OCI-LY1 (cell line): ENCODE measurements at regions not wholly inside any gene's neighbourhood (a gene's known extent, or its start where the extent isn't known, plus 50 kb on each side); places are given as distances from the start of the nearest gene placed in this dataset.

Experiments
- H2AFZ ChIP-seq: fragments of 200-600 bp; sonication (generic), shearing (Covaris generic); 2 replicates; pipeline ENCODE4 v1.6.0; 2014; ENCODE audit warnings: antibody characterized with exemption, mild to moderate bottlenecking, low read length
- H3F3A ChIP-seq: fragments of 200-600 bp; sonication (generic), shearing (Covaris generic); 2 replicates; pipeline ENCODE4 v1.6.0; 2014; ENCODE audit warnings: mild to moderate bottlenecking, antibody characterized with exemption, low read length, moderate library complexity; ENCODE audit not compliant: insufficient read depth
- H3K27ac ChIP-seq: fragments of 200-600 bp; sonication (generic); 2 replicates; pipeline ENCODE4 v1.5.1; 2014; ENCODE audit warnings: low read length, mixed run types, mild to moderate bottlenecking, low read depth; ENCODE audit not compliant: poor library complexity, severe bottlenecking
- H3K27me3 ChIP-seq: fragments of 200-600 bp; sonication (generic); 2 replicates; pipeline ENCODE4 v1.6.0; 2014; ENCODE audit warnings: antibody characterized with exemption, mild to moderate bottlenecking, low read length, moderate library complexity; ENCODE audit not compliant: insufficient read depth
- H3K36me3 ChIP-seq: fragments of 200-600 bp; sonication (generic); 2 replicates; pipeline ENCODE4 v1.6.1; 2014; ENCODE audit warnings: mild to moderate bottlenecking, antibody characterized with exemption, low read length, moderate library complexity, mixed read lengths; ENCODE audit not compliant: insufficient read depth
- H3K4me1 ChIP-seq: fragments of 200-600 bp; sonication (generic); 2 replicates; pipeline ENCODE4 v1.5.1; 2014; ENCODE audit warnings: mild to moderate bottlenecking, low read length, moderate library complexity; ENCODE audit not compliant: insufficient read depth, severe bottlenecking
- H3K4me2 ChIP-seq: fragments of 200-600 bp; sonication (generic), shearing (Covaris generic); 2 replicates; pipeline ENCODE4 v1.6.1; 2014; ENCODE audit warnings: low read length
- H3K4me3 ChIP-seq: fragments of 200-600 bp; sonication (generic); 2 replicates; pipeline ENCODE4 v1.5.1; 2014; ENCODE audit warnings: low read length, low read depth, mild to moderate bottlenecking, mixed read lengths; ENCODE audit not compliant: poor library complexity, severe bottlenecking
- H3K79me2 ChIP-seq: fragments of 200-600 bp; shearing (Covaris generic); 2 replicates; pipeline ENCODE4 v1.6.1; 2016; ENCODE audit warnings: mixed run types, low read length, mixed read lengths; ENCODE audit not compliant: insufficient read depth
- H3K9ac ChIP-seq: fragments of 200-600 bp; sonication (generic), shearing (Covaris generic); 2 replicates; pipeline ENCODE4 v1.6.1; 2014; ENCODE audit warnings: mild to moderate bottlenecking, low read length, mixed read lengths
- H3K9me2 ChIP-seq: fragments of 200-600 bp; sonication (generic), shearing (Covaris generic); 2 replicates; pipeline ENCODE4 v1.6.1; 2014; ENCODE audit warnings: low read depth, mild to moderate bottlenecking, low read length, mixed read lengths
- H3K9me3 ChIP-seq: fragments of 200-600 bp; shearing (Covaris generic); 2 replicates; pipeline ENCODE4 v1.6.1; 2014; ENCODE audit warnings: low read length, mixed read lengths
- H4K20me1 ChIP-seq: fragments of 200-600 bp; sonication (generic), shearing (Covaris generic); 2 replicates; pipeline ENCODE4 v1.6.0; 2016; ENCODE audit warnings: mild to moderate bottlenecking, low read length; ENCODE audit not compliant: insufficient read depth
- EZH2 ChIP-seq: fragments of 200-600 bp; sonication (generic), shearing (Covaris generic); IDR thresholded peaks from 2 replicates; pipeline ENCODE4 v1.8.0; 2017; ENCODE audit warnings: borderline replicate concordance, mixed run types, mild to moderate bottlenecking, antibody characterized with exemption, low read length, moderate library complexity, mixed read lengths
- TF ChIP-seq, protein P1 (sequence below): fragments of 200-600 bp; sonication (generic), shearing (Covaris generic); IDR thresholded peaks from 2 replicates; pipeline ENCODE4 v1.5.1; 2017; ENCODE audit warnings: mild to moderate bottlenecking, antibody characterized with exemption, low read length, moderate library complexity, mixed read lengths

DNA sequence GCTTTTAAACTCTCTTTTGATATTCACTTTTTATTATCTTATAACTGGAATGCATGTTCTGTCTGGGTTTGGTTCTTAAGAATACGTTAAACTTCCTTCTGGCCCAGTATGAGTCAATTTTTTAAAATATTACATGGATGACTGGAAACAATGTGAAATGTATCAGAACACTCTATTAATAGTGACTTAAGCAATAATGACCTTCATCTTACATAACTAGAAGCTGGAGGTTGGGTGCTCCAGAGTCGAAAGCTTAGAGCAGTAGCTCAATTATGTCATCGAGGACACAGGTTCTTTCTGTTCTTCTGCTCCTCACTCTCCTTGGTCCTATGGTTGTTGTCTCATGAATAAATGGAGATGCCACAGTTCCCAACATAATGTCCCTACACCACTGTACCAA lies 91.6 kb upstream of the FOXD3 start:
- Histone ChIP-seq H3K4me2 (no peak overlapping the region), H3K9me3 (peaks cover 4% of the 10 kb centered on the region; the same call in 1 of the 2 replicates), H3K4me1 (no peaks in the 10 kb centered on the region), H3K36me3 (no peaks in the 10 kb centered on the region; the same call in 1 of the 2 replicates), H3K27me3 (no peaks in the 10 kb centered on the region), H3K9me2 (no peaks in the 10 kb centered on the region), H3K79me2 (no peaks in the 10 kb centered on the region), H3K4me3 (no peak overlapping the region), H4K20me1 (no peaks in the 10 kb centered on the region), H3K9ac (no peak overlapping the region), H2AFZ (no peak overlapping the region), H3K27ac (no peak overlapping the region), H3F3A (no peaks in the 10 kb centered on the region)
- TF ChIP-seq, protein P1, sequence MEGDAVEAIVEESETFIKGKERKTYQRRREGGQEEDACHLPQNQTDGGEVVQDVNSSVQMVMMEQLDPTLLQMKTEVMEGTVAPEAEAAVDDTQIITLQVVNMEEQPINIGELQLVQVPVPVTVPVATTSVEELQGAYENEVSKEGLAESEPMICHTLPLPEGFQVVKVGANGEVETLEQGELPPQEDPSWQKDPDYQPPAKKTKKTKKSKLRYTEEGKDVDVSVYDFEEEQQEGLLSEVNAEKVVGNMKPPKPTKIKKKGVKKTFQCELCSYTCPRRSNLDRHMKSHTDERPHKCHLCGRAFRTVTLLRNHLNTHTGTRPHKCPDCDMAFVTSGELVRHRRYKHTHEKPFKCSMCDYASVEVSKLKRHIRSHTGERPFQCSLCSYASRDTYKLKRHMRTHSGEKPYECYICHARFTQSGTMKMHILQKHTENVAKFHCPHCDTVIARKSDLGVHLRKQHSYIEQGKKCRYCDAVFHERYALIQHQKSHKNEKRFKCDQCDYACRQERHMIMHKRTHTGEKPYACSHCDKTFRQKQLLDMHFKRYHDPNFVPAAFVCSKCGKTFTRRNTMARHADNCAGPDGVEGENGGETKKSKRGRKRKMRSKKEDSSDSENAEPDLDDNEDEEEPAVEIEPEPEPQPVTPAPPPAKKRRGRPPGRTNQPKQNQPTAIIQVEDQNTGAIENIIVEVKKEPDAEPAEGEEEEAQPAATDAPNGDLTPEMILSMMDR: no peak
- TF ChIP-seq EZH2: no peak

DNA sequence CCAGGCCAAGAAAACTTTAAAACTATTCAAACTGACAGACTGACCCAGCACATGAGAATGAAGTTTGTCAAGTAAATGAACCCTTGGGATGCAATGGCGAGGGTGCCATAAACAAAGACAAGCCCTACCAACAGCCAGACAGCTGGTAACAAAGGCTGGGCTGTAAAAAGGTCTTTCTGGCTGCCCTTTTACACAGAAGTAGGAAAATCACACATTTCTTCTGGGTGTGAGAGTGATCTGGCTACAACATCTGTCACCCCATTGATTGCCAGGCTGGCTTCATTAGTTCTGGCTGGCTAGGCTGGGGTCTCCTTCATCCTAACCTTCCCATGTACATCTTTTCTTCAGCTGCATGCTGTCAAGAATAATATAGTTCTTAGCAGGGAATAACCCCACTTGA lies 83.6 kb upstream of the FOXD3 start:
- no peak overlapping the region for H3K4me3 ChIP-seq
- no peak overlapping the region for H3K9ac ChIP-seq
- no peaks in the 10 kb centered on the region for H3K27me3 ChIP-seq
- no peaks in the 10 kb centered on the region for H3K9me2 ChIP-seq
- H2AFZ ChIP-seq: no peak overlapping the region
- H4K20me1 ChIP-seq: no peaks in the 10 kb centered on the region
- no peaks in the 10 kb centered on the region for H3K4me1 ChIP-seq
- H3F3A ChIP-seq: no peaks in the 10 kb centered on the region
- H3K79me2 ChIP-seq: no peaks in the 10 kb centered on the region
- H3K36me3 ChIP-seq: no peaks in the 10 kb centered on the region; the same call in 1 of the 2 replicates
- H3K9me3 ChIP-seq: peaks cover 4% of the 10 kb centered on the region; the same call in 1 of the 2 replicates
- no peak overlapping the region for H3K4me2 ChIP-seq
- H3K27ac ChIP-seq: no peak overlapping the region
- no peak for TF ChIP-seq EZH2
- TF ChIP-seq, protein P1: no peak

DNA sequence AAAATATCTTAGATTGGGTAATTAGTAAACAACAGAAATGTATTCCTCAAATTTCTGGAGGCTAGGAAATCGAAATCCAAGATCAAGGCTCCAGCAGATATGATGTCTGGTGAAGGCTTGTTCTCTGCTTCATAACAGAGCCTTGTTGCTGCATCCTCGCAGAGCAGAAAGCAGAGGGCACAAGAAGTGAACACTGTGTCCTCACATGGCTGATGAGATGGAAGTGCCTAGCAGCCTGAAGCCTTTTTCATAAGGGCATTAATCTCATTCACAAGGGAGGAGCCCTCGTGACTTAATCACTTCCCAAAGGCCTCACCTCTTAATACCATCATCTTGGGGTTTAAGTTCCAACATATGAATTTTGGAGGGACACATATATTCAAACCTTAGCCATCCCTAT lies 77.2 kb upstream of the FOXD3 start:
- Histone ChIP-seq H3F3A (no peaks in the 10 kb centered on the region), H3K9ac (no peak overlapping the region), H3K4me2 (no peak overlapping the region), H4K20me1 (no peaks in the 10 kb centered on the region), H3K9me3 (0 out of 2 replicates have a peak, but pooled peaks cover 2% of the 10 kb centered on the region), H3K4me1 (no peaks in the 10 kb centered on the region), H2AFZ (no peak overlapping the region), H3K4me3 (no peak overlapping the region), H3K27me3 (no peaks in the 10 kb centered on the region), H3K79me2 (no peaks in the 10 kb centered on the region), H3K36me3 (no peaks in the 10 kb centered on the region), H3K9me2 (no peaks in the 10 kb centered on the region), H3K27ac (no peak overlapping the region)
- TF ChIP-seq, protein P1: no peak
- no peak for TF ChIP-seq EZH2
